ENCODE measurements at regions not wholly inside any gene's neighbourhood (a gene's known extent, or its start where the extent isn't known, plus 50 kb on each side); places are given as distances from the start of the nearest gene placed in this dataset.

- DNase-seq (ENCODE audit: low read depth): no peak
Observed at GRCh38 chr11:95547186-95547585, 242.4 kb downstream of the FAM76B start.

- no peak for DNase-seq (ENCODE audit: low read depth)
Observed at GRCh38 chr11:95545116-95545875, 244.3 kb downstream of the FAM76B start.

GRCh38 chr11:95544095-95544856, 245.3 kb downstream of the FAM76B start:
- no peak for DNase-seq (ENCODE audit: low read depth)

- DNase-seq (ENCODE audit: low read depth): no peak
Observed at GRCh38 chr11:95542868-95543551, 246.6 kb downstream of the FAM76B start.

- DNase-seq (ENCODE audit: low read depth): no peak
Observed at GRCh38 chr11:95541715-95542114, 247.9 kb downstream of the FAM76B start.

GRCh38 chr11:95536047-95536690, 253.4 kb downstream of the FAM76B start:
- no peak for DNase-seq (ENCODE audit: low read depth)

- no peak for DNase-seq (ENCODE audit: low read depth)
Observed at GRCh38 chr11:95534809-95535208, 254.8 kb downstream of the FAM76B start.

GRCh38 chr11:95534226-95534625, 255.4 kb downstream of the FAM76B start:
- no peak for DNase-seq (ENCODE audit: low read depth)

GRCh38 chr11:95531116-95531515, 258.5 kb downstream of the FAM76B start:
- no peak for DNase-seq (ENCODE audit: low read depth)

- no peak for DNase-seq (ENCODE audit: low read depth)
Observed at GRCh38 chr11:95524314-95525036, 265.1 kb downstream of the FAM76B start.

- DNase-seq (ENCODE audit: low read depth): no peak
Observed at GRCh38 chr11:95522874-95523273, 266.7 kb downstream of the FAM76B start.

- DNase-seq (ENCODE audit: low read depth): no peak
Observed at GRCh38 chr11:95521862-95522261, 267.7 kb downstream of the FAM76B start.

- no peak for DNase-seq (ENCODE audit: low read depth)
Observed at GRCh38 chr11:95521133-95521542, 268.4 kb downstream of the FAM76B start.

GRCh38 chr11:95520369-95521132, 269.0 kb downstream of the FAM76B start:
- no peak for DNase-seq (ENCODE audit: low read depth)

- DNase-seq (ENCODE audit: low read depth): no peak
Observed at GRCh38 chr11:95519912-95520311, 269.7 kb downstream of the FAM76B start.

GRCh38 chr11:95517453-95517852, 272.1 kb downstream of the FAM76B start:
- DNase-seq (ENCODE audit: low read depth): no peak

- DNase-seq (ENCODE audit: low read depth): no peak
Observed at GRCh38 chr11:95516786-95517185, 272.8 kb downstream of the FAM76B start.

- no peak for DNase-seq (ENCODE audit: low read depth)
Observed at GRCh38 chr11:95516175-95516574, 273.4 kb downstream of the FAM76B start.

GRCh38 chr11:95515371-95515770, 274.2 kb downstream of the FAM76B start:
- no peak for DNase-seq (ENCODE audit: low read depth)

GRCh38 chr11:95514416-95515110, 275.0 kb downstream of the FAM76B start:
- DNase-seq (ENCODE audit: low read depth): no peak

Data from activated T-cell treated with anti-CD3 and anti-CD28 coated beads for 1 hour (primary cell).